Loucy (cell line): ENCODE measurements at regions not wholly inside any gene's neighbourhood (a gene's known extent, or its start where the extent isn't known, plus 50 kb on each side); places are given as distances from the start of the nearest gene placed in this dataset.
A peak's percentile ranks its signal among the peaks of the same experiment; 100 is the strongest.

Experiments
- H2AFZ ChIP-seq: fragments of 200-600 bp; sonication (generic); 2 replicates; pipeline ENCODE4 v1.6.0; 2016; ENCODE audit warnings: antibody characterized with exemption, mild to moderate bottlenecking, low read length, moderate library complexity
- H3F3A ChIP-seq: fragments of 200-600 bp; 2 replicates; pipeline ENCODE4 v1.6.0; 2016; ENCODE audit warnings: antibody characterized with exemption, low read depth, mild to moderate bottlenecking
- H3K27me3 ChIP-seq: fragments of 200-600 bp; sonication (generic); 2 replicates; pipeline ENCODE4 v1.6.1; 2014; ENCODE audit warnings: low read length, mild to moderate bottlenecking; ENCODE audit not compliant: insufficient read depth, poor library complexity, severe bottlenecking
- H3K36me3 ChIP-seq: fragments of 200-600 bp; sonication (generic); 2 replicates; pipeline ENCODE4 v1.6.1; 2016; ENCODE audit warnings: low read length; ENCODE audit not compliant: insufficient read depth
- H3K4me1 ChIP-seq: fragments of 200-600 bp; sonication (generic); 2 replicates; pipeline ENCODE4 v1.5.1; 2014; ENCODE audit warnings: low read length, mild to moderate bottlenecking; ENCODE audit not compliant: insufficient read depth, poor library complexity, severe bottlenecking
- H3K4me2 ChIP-seq: fragments of 200-600 bp; sonication (generic); 2 replicates; pipeline ENCODE4 v1.6.0; 2014; ENCODE audit warnings: antibody characterized with exemption, low read length, low read depth, mild to moderate bottlenecking; ENCODE audit not compliant: poor library complexity, severe bottlenecking
- H3K4me3 ChIP-seq: fragments of 200-600 bp; sonication (generic); 2 replicates; pipeline ENCODE4 v1.5.1; 2014; ENCODE audit warnings: low read length, mild to moderate bottlenecking, mixed read lengths; ENCODE audit not compliant: poor library complexity, severe bottlenecking
- H3K79me2 ChIP-seq: fragments of 200-600 bp; sonication (generic); 2 replicates; pipeline ENCODE4 v1.6.1; 2014; ENCODE audit warnings: low read length; ENCODE audit not compliant: insufficient read depth
- H3K9ac ChIP-seq: fragments of 200-600 bp; sonication (generic); 2 replicates; pipeline ENCODE4 v1.6.0; 2014; ENCODE audit warnings: mild to moderate bottlenecking, low read depth, low read length, moderate library complexity; ENCODE audit not compliant: poor library complexity, severe bottlenecking
- H3K9me2 ChIP-seq: fragments of 200-600 bp; sonication (generic); replicated peaks from 2 replicates; pipeline ENCODE4 v1.6.1; 2016; ENCODE audit warnings: low read depth, low read length, mixed read lengths
- H3K9me3 ChIP-seq: fragments of 200-600 bp; sonication (generic); 2 replicates; pipeline ENCODE4 v1.6.1; 2014; ENCODE audit warnings: mild to moderate bottlenecking, antibody characterized with exemption, low read length, low read depth; ENCODE audit not compliant: insufficient read depth
- H4K20me1 ChIP-seq: fragments of 200-600 bp; sonication (generic); 2 replicates; pipeline ENCODE4 v1.6.0; 2014; ENCODE audit warnings: antibody characterized with exemption, low read length, mild to moderate bottlenecking; ENCODE audit not compliant: insufficient read depth, poor library complexity, severe bottlenecking
- CTCF ChIP-seq: fragments of 200-600 bp; sonication (generic); conservative IDR thresholded peaks from 2 replicates; pipeline ENCODE4 v1.5.1; 2014; ENCODE audit warnings: mild to moderate bottlenecking, antibody characterized with exemption, low read length
- EZH2phosphoT487 ChIP-seq: fragments of 200-600 bp; IDR thresholded peaks from 2 replicates; pipeline ENCODE4 v1.6.1; 2018; ENCODE audit warnings: antibody characterized with exemption, mild to moderate bottlenecking, moderate library complexity, borderline replicate concordance

- no peaks in the 10 kb centered on the region for H3K9me3 ChIP-seq
- no peaks in the 10 kb centered on the region for H3K27me3 ChIP-seq
- no peaks in the 10 kb centered on the region for H3K79me2 ChIP-seq
- H2AFZ ChIP-seq = no peak overlapping the region
- H3F3A ChIP-seq = no peaks in the 10 kb centered on the region
- no peaks in the 10 kb centered on the region for H3K9me2 ChIP-seq
- H3K9ac ChIP-seq = no peak overlapping the region
- TF ChIP-seq CTCF (no peak), EZH2phosphoT487 (no peak)
- H3K4me1 ChIP-seq = peaks cover 58% of the 10 kb centered on the region
- no peak overlapping the region for H3K4me3 ChIP-seq
- H3K4me2 ChIP-seq = no peak overlapping the region
- no peaks in the 10 kb centered on the region for H4K20me1 ChIP-seq
- no peaks in the 10 kb centered on the region for H3K36me3 ChIP-seq
These were observed 78.0 kb downstream of the SLC25A47 start for GRCh38 chr14:100401031-100401692.

GRCh38 chr14:100401792-100402191, 78.7 kb downstream of the SLC25A47 start:
- Histone ChIP-seq H3K27me3 (no peaks in the 10 kb centered on the region), H3K9me2 (no peaks in the 10 kb centered on the region), H3K9ac (peak overlapping the region; percentile 43), H3K36me3 (no peaks in the 10 kb centered on the region), H3K4me3 (no peak overlapping the region), H3K79me2 (no peaks in the 10 kb centered on the region), H3F3A (no peaks in the 10 kb centered on the region), H2AFZ (no peak overlapping the region), H3K9me3 (no peaks in the 10 kb centered on the region), H3K4me2 (peak overlapping the region; percentile 51), H4K20me1 (no peaks in the 10 kb centered on the region), H3K4me1 (peaks cover 65% of the 10 kb centered on the region)
- TF ChIP-seq CTCF = no peak
- TF ChIP-seq EZH2phosphoT487 = no peak

DNA sequence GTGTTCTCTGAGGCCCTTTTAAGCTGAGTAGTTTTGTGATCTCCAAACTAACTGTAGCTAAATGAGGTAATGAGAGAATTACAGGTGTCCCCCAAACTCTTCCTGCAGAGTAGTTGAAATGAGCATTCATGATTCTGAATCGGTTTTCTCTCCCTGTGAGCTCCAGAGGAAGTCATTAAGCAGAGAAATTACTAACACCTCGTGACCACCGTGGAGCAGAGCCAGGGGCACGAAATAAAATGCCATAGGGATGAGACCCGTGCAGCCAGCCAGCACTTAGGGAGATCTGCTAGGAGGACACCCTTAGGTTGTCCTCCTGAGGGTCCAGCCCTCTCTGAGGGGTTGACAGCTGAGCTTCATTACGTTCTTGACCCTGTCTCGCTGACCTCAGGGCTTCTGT, 79.5 kb downstream of the SLC25A47 start:
- H3K4me3 ChIP-seq = no peak overlapping the region
- no peaks in the 10 kb centered on the region for H3K9me2 ChIP-seq
- TF ChIP-seq CTCF (no peak), EZH2phosphoT487 (no peak)
- H2AFZ ChIP-seq = no peak overlapping the region
- no peaks in the 10 kb centered on the region for H4K20me1 ChIP-seq
- H3K4me1 ChIP-seq = peaks cover 66% of the 10 kb centered on the region
- H3K4me2 ChIP-seq = peak overlapping the region; percentile 51
- H3K27me3 ChIP-seq = no peaks in the 10 kb centered on the region
- peak overlapping the region; percentile 43 for H3K9ac ChIP-seq
- no peaks in the 10 kb centered on the region for H3K79me2 ChIP-seq
- H3F3A ChIP-seq = no peaks in the 10 kb centered on the region
- no peaks in the 10 kb centered on the region for H3K9me3 ChIP-seq
- no peaks in the 10 kb centered on the region for H3K36me3 ChIP-seq
